NCI-H748 (cell line): ENCODE measurements at regions not wholly inside any gene's neighbourhood (a gene's known extent, or its start where the extent isn't known, plus 50 kb on each side); places are given as distances from the start of the nearest gene placed in this dataset.
"Not testable (repeated sequence)": the region's sequence is repeated elsewhere in the genome, so short reads cannot be mapped to it uniquely, and the experiment has no call there.

Experiments
- DNase-seq: peaks from one replicate; lab custom pipeline; 2025; ENCODE audit not compliant: unreplicated experiment; lab: John Stamatoyannopoulos, UW

DNA sequence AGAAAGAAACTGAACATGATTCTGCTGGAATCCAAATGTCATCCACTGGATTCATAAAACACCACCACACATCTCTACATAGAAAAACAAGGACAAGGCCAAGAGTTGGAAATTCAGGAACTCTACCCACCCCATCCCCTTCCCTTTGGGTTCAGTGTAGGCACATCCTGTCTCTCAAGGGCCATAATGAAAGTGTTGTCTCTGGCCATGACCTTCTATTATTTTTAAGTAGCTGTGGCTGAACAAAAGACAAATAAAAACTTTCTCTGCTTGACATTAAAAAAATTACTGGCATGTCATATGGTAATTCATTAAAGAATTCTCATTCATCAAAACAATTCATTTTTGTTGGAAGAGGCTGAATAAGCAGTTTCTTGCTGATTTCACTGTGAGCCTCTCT lies 54.9 kb upstream of the ZBTB18 start:
- no peak for DNase-seq

DNA sequence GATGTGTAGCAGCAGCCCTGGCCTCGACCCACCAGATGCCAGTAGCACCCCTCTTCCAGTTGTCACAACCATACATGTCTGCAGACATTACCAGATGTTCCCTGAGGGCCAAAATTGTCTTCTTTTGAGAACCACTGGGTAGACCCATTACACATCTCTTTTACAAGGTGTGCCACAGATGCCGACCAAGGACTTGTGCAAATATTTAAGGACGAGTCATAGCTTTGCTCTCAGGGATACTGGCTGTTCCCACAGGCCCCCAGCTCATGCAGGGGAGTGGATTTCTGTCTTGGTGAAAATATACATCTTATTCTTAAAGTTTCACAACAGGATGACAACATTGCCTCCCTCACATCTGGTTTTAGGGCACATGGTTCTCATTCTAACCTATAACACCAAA lies 59.4 kb upstream of the ZBTB18 start:
- no peak for DNase-seq

DNA sequence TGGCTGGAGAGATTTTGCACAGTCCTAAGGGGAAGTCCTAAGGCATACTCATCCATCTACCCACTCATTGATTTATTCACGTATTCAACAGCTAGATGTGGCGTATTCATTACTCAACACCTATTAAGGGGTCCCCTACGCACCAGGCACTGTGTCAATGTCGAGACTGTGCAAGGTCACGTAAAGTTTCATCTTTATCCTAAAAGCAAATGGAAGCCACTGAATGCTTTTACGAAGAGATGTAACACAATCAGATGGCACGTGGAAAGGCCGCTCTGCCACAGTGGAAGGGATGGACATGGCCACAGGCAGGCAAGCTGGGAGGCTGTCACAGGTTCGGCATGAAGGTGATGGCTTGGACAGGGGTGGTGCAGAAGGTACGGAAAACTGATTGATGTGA lies 66.3 kb upstream of the ZBTB18 start:
- no peak for DNase-seq

DNA sequence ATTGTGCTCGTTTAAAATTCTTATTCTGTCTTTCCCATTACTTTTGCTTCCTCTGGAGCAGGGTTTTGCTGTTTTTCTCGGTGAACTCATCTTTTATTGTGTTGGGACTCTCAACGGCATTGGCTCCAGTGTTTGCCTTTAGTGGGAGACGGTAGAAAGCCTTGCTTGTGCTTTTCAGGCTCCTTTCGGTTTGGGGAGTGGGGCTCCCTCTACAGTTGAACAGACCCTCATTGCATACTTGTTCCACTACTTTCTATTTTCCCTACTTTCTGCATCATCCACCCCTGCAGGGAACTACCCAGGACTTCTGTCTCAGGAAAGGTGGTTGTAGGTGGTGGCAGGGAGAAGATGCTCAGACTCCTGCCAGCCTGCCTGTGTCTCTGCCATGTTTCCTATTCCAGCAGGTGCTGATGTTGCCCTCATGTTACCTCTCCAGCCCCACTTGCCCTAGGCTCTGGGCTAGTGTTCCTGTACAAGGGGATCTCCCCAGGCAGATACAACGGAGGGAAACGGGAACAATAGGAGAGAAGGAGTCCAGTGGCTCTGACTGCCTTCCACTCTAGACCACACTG lies 68.5 kb upstream of the ZBTB18 start:
- peak; percentile 9 for DNase-seq

DNA sequence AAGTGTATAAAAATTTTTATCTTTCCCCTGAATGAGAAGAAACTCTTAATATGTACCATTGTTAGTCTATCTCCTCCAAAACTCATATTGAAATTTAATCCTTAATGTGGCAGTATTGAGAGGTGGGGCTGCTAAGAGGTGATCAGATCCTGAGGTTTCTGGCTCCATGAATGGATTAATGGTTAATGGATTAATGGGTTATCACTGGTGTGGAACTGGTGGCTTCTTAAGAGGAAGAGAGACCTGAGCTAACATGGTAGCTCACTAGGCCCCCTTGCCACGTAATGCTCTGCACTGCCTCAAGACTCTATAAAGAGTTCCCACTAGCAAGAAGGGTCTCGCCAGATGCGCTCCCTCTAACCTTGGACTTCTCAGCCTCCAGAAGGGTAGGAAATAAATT lies 70.6 kb upstream of the ZBTB18 start:
- DNase-seq, result no peak

DNA sequence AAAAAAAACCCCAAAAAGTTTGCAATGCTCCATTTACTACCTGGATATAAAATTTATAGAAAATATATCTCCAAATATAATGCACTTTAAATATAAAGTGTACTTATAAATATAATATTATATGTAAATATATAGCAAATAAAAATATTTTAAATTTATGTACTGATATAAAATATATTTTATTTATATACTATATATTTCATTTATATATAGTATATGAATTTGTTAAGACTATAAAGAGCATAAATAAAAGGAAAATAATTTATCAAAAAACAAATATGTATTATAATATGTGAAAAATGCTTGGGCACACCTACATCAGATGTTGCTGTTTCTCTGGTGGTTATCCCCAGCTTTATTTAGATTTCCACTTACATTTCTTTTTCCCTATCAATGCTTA lies 71.0 kb upstream of the ZBTB18 start:
- DNase-seq, result no peak

DNA sequence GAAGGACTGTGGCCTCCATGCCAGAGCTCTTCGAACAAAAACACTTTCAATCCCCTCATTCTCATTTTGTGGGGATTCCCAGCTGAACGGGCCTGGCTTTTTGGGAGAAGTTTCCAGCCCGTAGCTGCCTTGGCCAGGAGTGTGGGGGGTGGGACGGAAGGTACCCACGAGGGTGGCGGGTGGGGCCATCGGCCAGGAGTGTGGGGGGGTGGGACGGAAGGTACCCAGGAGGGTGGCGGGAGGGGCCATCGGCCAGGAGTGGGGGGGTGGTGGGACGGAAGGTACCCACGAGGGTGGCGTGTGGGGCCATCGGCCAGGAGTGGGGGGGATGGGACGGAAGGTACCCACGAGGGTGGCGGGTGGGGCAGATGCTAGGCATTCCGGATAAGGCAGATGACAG lies 71.7 kb upstream of the ZBTB18 start:
- no peak for DNase-seq

DNA sequence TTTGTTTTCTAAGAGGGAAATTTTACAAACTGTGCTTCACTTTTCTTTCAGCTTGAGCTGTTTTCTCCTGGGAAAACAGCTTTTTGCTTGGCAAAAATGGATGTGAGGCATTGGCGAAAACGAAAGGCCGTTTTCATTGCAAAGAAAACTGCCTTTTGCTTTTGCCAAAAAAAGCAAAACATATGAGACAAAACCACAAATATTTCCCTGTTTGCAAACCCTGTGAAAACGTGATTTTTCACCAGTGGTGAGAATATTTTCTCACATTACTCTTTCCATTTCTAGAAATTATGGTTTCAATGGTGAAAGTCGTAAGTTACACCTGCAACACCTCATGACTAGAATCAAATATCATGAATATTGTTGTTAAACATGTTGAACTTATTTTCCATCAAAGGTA lies 74.0 kb upstream of the ZBTB18 start:
- no peak for DNase-seq

DNA sequence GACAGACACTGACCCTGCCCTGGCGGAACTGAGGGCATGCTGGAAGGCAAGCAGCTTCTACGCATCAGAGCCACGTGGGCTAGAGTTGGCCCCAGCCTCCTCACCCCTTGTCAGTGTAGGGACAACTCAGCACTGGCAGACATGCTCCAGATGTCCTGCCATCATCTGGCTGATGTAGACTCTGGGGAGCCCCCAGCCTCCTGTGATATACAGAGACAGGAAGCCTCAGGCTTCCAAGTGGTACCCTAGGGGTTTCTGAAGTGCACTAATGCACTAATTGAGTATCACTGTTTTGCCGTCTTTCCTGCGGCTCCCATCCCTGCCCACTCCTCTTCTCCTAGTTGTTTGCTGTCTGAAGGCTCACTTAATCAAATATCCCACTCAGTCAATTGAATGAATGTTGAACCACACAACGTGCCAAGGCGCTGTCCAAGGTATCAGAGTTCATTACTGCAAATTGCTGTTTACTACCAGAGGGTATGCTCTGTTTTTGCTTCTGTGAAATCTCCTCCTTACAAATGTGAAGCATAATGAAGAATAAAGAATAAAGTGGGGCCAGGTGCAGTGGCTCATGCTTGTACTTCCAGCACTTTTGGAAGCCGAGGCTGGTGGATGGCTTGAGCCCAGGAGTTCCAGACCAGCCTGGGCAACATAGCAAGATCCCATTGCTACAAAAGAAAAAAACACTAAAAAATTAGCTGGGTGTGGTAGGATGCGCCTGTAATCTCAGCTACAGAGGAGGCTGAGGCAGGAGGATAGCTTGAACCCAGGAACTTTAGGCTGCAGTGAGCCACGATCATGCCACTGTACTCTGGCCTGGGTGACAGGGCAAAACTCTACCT lies 76.4 kb upstream of the ZBTB18 start:
- no peak for DNase-seq

DNA sequence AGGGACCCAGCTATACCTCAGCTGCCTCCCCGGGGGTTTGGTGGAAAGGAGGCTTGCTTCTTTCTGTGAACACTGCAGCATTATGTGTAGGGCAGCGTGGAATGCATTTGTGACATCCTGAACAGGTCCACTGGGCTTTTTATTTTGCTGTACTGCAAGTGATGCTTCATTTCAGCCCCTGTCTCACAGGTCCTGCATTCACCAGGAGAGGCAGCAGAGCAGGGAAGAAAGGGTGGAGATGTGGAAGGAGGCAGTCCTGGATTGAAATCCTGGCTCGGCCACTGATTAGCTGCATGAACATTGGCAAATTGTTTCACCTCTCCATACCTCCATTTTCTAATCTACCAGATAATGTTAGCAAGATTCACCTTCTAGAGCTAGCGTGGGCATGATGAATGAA lies 77.9 kb upstream of the ZBTB18 start:
- no peak for DNase-seq

DNA sequence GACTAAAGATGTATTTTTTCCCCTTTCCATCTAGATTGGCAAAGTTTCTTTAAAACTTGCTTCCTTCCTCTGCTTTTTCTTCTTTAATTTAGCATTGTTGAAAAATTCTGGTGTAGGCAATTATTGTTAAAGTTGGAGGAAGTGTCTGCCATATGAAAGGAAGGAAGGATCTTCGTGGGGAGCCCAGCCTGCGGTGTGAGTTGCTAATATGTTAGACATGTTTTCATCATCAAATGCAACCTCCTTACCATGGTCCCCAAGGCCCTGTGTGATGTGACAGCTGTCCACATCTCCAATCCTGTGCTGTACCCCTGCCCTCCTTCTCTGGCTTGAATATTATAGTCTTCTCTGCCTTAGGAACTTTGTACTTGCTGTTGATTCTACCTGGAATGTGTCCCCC lies 81.0 kb upstream of the ZBTB18 start:
- no peak for DNase-seq

DNA sequence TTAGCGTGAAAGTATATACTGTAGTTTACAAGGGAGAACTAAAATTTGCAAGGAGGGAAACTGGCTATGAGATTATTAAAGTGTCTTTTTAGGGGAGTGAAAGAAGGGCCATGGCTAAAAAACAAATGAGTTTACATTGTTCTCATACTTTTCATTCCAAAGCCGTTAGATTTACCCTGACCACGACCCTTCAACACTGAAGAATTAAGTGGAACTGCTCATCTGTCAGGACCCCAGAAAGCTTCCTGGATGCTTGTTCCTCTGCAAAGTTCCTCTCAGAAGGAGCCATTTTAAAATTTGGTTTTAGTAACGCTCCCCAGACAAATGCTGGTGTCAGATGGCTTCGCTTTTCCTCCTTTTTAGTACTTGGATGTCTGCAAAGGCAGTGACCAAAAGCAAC lies 82.7 kb upstream of the ZBTB18 start:
- DNase-seq, result no peak

DNA sequence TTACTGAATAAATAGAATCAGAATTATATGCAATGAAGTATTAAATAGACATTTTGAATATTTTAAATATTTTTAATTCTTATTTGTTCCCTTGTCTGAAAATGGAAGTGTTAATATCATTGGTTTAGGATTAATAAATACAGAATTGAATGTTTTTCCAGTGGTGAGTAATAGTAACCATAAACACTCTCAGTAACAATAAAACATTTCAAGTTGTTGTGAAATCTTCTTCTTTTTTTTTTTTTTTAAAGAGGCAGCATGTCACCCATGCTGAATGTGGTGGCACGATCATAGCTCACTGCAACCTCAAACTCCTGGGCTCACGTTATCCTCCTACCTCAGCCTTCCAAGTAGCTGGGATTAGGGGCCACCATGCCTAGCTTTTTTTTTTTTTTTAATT lies 86.2 kb upstream of the ZBTB18 start:
- DNase-seq, result no peak

DNA sequence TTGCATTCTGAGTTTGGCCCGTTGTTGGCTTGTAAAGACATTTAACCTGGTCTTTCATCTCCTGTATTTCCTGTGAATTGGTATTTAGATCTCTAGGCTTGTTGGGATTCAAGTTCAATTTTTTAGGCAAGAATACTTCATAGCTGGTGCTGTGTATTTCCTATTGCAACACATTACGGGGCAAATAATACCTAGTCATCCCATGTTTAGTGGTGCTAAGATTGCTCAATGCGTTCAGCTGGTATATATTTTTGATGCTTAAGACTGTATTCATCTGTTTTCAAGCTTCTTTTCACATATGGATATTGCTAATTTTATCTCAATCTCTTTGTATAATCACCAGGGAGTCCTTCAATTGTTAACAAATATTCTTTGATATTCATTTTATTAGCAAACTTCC lies 87.5 kb upstream of the ZBTB18 start:
- no peak for DNase-seq

DNA sequence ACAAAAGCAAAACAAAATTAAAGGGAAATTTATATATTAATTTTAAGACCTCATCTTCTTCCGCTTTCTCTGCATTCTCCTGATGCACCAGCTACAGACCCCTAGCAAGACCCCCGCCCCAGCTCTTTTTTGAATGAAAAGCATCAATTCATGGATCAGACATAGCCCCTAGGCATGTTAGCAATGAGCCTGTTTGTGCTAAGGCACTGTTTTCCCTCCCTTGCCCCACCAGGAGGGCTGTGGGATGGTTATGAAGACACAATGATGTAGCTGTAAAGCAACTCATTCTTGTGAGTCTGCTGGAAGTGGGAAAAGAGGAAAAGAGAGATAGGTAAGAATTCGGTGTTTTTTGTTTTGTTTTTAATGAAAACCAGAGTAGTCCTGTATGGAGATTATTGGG lies 88.5 kb upstream of the ZBTB18 start:
- DNase-seq, result no peak

DNA sequence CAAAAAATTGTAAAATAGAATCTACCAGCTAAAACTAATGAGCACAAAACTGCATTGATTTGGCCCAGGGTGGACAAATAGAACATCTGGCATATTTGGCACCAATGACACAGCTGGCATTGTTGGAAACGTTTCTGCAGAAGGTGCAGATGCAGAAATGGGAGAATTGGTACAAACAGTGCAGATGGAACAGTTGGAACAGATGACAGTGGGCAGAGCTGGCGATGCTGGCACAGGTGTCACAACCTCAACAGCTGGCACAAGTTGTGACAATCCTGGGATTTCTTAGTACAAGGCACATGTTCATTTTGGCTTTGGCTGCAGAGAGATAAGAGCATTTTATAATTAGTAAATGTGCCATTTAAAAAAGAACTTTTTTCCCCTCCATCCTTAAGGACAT lies 91.1 kb upstream of the ZBTB18 start:
- no peak for DNase-seq

DNA sequence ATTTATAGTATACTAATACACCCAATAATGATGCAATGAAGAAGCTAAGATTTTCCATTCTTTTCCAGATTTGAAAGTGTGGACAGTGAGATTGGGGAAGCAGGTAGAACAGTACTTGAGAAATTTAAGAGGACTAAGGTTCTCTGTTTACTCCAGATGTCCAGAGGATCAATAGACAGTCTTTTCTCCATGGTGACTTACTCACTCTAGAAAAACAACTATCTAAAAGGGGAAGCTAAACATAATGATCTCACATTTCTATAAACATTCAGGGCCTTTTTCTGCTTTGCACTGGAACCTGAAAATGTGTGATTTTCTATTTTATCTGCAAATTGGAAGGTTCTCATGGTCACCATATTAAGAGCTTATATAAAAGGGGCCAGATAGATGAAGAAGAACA lies 93.9 kb upstream of the ZBTB18 start:
- DNase-seq, result no peak

DNA sequence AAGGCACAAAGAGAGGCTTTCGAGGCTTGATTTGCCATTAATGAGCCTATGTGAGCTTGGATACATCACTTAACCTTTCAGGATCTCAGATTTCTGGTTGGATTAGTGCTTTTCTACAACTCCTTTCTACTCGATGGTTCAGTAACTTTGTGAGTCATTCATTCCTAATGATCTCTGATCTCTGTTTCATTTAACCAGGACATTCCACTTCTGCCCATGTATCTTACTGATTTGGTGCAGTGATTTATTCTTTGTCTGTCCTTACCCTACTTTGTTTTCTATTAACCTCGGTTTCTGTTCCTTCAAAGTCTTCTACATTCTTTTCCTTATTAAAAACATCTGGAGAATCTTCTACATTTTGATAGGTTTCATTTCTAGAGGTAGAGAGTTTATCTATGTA lies 94.6 kb upstream of the ZBTB18 start:
- no peak for DNase-seq

DNA sequence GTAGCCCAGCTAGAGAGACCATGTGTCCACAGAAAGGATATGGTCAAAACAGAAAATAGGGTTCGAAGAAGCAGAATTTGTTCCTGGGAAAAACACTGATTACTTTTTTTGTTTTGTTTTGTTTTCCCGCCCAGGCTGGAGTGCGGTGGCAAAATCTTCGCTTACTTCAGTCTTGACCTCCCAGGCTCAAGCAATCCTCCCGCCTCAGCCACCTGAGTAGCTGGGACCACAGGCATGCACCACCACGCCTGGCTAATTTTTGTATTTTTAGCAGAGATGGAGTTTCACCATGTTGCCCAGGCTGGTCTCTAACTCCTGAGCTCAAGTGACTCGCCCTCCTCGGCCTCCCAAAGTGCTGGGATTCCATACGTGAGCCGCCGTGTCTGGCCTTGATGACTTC lies 99.9 kb upstream of the ZBTB18 start:
- not testable (repeated sequence) for DNase-seq

DNA sequence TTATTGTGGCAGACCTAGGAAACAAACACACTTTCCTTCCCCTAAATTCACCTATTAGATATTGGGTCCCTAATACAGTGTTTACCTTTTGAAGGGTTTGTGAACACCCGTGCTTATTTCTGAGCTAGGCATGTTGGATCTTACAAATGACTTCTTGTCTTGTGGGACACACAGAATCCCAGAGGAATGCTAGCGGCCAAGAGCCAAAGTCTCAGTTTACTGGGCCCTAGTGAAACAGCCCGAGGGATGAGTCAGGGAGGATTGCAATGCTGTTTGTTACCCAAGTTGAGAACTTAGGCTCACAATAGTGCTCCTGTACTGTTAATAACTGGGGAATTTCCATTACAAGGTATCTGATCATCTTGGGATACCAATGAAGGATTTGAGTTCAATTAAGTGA lies 100.1 kb upstream of the AKT3 start:
- no peak for DNase-seq

DNA sequence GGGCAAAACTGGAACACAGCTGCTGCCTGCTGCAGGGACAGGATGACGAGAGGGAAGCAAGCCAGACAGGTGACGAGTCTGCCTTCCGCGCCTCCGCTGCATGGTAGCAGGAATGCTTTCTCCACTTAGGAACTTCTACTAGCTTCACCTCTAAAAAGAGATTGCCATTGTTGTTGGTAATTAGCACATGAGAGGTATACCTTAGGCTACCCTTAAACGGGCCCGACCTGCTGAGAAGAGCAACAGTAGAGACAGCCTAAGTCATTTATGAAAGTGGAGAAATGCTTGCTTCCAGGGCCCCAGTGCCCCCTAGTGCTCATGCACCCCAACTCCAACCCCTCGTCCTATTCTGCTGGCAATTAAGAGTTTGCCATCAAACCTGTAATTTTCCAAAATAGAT lies 96.9 kb upstream of the AKT3 start:
- DNase-seq, result peak; percentile 47

DNA sequence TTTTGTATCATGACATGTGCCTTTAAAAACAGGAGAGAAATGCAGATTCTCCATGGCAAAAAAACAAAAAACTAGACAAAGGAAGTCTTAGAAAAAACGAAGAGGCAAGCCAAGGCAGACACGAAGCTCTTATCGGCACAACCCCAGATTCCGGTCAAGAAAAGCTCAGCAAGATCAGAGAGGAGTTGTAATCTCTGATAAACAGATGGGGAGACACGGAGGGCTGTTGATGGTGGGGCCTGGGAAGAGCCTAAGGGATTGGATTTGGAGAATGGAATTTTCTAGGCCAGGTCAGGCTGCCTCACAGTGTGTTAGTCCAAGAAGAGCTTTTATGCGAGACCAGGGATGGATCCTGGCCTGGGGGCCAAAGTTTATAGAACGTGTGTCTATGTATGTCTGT lies 96.2 kb upstream of the AKT3 start:
- DNase-seq, result no peak

DNA sequence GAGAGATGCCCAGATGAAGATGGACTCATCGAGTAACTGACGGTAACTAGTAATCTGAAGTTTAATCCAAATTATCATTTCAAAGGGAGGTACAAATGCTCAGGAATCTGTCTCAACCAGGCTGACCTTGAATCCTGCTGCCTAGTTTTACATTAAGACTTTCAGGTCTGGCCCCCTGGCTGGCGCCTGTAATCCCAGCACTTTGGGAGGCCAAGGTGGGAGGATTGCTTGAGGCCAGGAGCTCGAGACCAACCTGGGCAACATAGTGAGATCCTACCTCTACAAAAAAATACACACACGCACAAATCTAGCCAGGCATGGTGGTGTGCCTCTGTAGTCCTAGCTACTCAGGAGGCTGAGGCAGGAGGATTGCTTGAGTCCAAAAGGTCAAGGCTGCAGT lies 95.7 kb upstream of the AKT3 start:
- no peak for DNase-seq
